ENCODE measurements at regions not wholly inside any gene's neighbourhood (a gene's known extent, or its start where the extent isn't known, plus 50 kb on each side); places are given as distances from the start of the nearest gene placed in this dataset.

DNA sequence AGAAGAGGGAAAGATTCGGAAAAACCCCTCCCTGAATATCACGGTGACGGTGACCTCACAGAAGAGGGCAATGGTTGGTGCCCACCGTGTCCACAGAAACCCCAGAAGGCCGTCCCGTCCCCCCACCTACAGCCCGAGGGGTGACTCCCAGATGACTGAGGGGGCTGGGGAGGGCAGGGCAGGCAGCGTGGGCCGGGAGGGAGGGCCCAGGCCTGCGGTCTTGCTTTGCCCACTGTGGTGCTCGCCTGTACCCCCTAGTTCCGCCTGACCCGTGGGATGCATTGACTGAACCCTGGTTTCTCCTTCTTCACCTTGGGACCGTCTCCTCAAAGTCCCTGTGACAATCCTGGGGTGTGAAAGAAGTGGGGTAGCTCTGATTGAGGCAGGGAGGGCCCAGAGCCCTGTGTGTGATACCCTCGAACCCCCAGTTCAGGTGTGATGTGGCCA lies 526.7 kb downstream of the BRD1 start:
- ChIA-PET POLR2A (no interaction called here), CTCF (no interaction called here)
- Histone ChIP-seq H3K4me3 (ENCODE audit: low read depth, low read length) (no peak overlapping the region), H3K27me3 (ENCODE audit: control insufficient read depth, insufficient read depth, low read length) (no peaks in the 10 kb centered on the region), H3K36me3 (ENCODE audit: control insufficient read depth, insufficient read depth, low read length) (no peaks in the 10 kb centered on the region; the same call in 1 of the 2 replicates)
- DNase-seq (ENCODE audit: low read depth), result no peak
- TF ChIP-seq, protein P1, sequence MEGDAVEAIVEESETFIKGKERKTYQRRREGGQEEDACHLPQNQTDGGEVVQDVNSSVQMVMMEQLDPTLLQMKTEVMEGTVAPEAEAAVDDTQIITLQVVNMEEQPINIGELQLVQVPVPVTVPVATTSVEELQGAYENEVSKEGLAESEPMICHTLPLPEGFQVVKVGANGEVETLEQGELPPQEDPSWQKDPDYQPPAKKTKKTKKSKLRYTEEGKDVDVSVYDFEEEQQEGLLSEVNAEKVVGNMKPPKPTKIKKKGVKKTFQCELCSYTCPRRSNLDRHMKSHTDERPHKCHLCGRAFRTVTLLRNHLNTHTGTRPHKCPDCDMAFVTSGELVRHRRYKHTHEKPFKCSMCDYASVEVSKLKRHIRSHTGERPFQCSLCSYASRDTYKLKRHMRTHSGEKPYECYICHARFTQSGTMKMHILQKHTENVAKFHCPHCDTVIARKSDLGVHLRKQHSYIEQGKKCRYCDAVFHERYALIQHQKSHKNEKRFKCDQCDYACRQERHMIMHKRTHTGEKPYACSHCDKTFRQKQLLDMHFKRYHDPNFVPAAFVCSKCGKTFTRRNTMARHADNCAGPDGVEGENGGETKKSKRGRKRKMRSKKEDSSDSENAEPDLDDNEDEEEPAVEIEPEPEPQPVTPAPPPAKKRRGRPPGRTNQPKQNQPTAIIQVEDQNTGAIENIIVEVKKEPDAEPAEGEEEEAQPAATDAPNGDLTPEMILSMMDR (IDR thresholded peaks at IDR 0.05; ENCODE audit: insufficient read depth, low read depth, low read length), result no peak

DNA sequence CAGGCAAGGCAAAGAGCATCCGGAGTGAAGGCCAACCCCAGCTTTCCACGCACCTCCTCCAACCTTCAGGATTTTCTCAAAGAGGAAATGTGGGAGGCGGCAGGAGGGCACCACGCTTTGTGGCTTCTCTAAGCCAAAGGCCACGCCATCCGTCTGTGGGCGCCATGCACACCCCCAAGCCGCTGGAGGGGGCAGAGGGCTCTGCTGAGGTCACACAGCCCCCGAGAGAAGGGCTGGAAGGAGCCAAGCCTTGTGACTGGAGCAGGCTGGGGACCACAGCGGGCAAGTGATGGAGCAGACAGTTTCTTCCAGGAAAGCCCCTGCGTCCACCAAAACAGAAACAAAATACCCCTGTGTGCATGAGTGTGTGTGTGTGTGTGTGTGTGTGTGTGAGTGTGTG lies 527.4 kb downstream of the BRD1 start:
- Histone ChIP-seq H3K36me3 (ENCODE audit: control insufficient read depth, insufficient read depth, low read length) (no peaks in the 10 kb centered on the region; the same call in 1 of the 2 replicates), H3K27me3 (ENCODE audit: control insufficient read depth, insufficient read depth, low read length) (no peaks in the 10 kb centered on the region), H3K4me3 (ENCODE audit: low read depth, low read length) (no peak overlapping the region)
- no peak for DNase-seq (ENCODE audit: low read depth)
- TF ChIP-seq, protein P1 (IDR thresholded peaks at IDR 0.05; ENCODE audit: insufficient read depth, low read depth, low read length), result no peak
- CTCF ChIA-PET, result no interaction called here
- POLR2A ChIA-PET, result no interaction called here

DNA sequence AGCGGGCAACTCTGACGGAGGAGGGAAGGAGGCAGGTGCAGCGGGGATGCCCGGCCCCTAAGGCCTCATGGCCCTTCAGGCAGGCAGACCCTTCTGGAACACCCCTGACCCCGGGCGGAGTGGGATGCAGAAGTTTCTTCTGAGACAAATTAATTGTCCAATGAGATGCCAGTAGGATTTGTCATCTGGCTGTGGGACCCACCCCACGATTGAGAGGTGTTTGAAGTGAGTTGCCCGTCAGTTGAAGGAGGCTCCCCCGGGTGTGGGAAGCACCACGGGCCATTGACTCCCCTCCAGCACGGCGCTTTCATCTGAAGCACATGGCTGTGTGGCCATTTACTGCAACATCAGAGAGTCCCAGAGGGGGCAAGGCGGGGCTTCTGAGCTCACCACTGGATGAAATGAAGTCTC lies 527.8 kb downstream of the BRD1 start:
- POLR2A ChIA-PET, result no interaction called here
- H3K36me3 ChIP-seq (ENCODE audit: control insufficient read depth, insufficient read depth, low read length), result no peaks in the 10 kb centered on the region; the same call in 1 of the 2 replicates
- TF ChIP-seq, protein P1 (IDR thresholded peaks at IDR 0.05; ENCODE audit: insufficient read depth, low read depth, low read length), result no peak
- H3K4me3 ChIP-seq (ENCODE audit: low read depth, low read length), result no peak overlapping the region
- H3K27me3 ChIP-seq (ENCODE audit: control insufficient read depth, insufficient read depth, low read length), result no peaks in the 10 kb centered on the region
- DNase-seq (ENCODE audit: low read depth), result no peak
- CTCF ChIA-PET, result no interaction called here

DNA sequence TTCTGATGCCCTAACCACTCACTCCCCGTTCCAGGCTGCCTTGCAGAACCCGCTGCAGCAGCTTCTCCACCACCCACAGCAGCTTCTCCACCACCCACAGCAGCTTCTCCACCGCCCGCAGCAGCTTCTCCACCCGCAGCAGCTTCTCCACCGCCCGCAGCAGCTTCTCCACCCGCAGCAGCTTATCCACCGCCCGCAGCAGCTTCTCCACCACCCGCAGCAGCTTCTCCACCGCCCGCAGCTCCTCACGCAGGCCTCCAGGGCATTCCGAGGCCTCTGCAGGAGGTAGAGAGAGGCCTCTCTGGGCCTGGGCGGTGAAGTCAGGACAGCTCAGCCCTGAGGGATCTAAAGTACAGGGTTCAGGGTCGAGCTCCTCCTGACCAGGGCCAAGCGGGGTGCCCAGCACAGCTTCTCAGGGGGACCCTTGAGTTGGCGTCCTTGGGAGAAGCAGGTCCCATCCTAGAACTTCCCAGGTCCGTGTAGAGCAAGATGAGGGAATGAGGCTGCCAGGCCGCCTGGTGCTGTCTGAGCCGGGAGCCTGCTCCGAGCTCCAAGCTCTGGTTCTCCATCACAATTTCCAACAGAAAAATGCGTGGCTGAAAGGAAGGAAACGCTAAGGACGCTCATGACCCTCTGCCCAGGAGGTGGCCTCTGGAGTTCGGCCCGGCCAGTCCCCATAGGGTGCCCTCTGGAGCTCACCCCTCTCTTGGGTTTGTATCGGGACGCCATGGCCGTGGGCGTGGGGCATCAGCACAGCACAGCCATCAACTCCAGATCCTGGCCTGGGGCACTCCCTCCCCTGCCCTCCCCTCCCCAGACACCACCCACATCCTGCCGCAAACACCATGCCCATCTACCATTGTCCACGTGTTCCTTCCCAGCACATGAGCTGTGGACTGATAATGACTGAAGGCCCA lies 528.6 kb downstream of the BRD1 start:
- H3K27me3 ChIP-seq (ENCODE audit: control insufficient read depth, insufficient read depth, low read length), result no peaks in the 10 kb centered on the region
- H3K4me3 ChIP-seq (ENCODE audit: low read depth, low read length), result no peak overlapping the region
- TF ChIP-seq, protein P1 (IDR thresholded peaks at IDR 0.05; ENCODE audit: insufficient read depth, low read depth, low read length), result no peak
- ChIA-PET CTCF (no interaction called here), POLR2A (no interaction called here)
- no peaks in the 10 kb centered on the region; the same call in 1 of the 2 replicates for H3K36me3 ChIP-seq (ENCODE audit: control insufficient read depth, insufficient read depth, low read length)
- DNase-seq (ENCODE audit: low read depth), result no peak

- H3K27me3 ChIP-seq (ENCODE audit: control insufficient read depth, insufficient read depth, low read length), result no peaks in the 10 kb centered on the region
- CTCF ChIA-PET, result no interaction called here
- POLR2A ChIA-PET, result no interaction called here
- no peak for DNase-seq (ENCODE audit: low read depth)
- TF ChIP-seq, protein P1 (IDR thresholded peaks at IDR 0.05; ENCODE audit: insufficient read depth, low read depth, low read length), result no peak
- H3K4me3 ChIP-seq (ENCODE audit: low read depth, low read length), result no peak overlapping the region
- no peaks in the 10 kb centered on the region; the same call in 1 of the 2 replicates for H3K36me3 ChIP-seq (ENCODE audit: control insufficient read depth, insufficient read depth, low read length)
Observed at GRCh38 chr22:49297871-49298721, 529.6 kb downstream of the BRD1 start.

Data from BJ (cell line).